ENCODE measurements at regions not wholly inside any gene's neighbourhood (a gene's known extent, or its start where the extent isn't known, plus 50 kb on each side); places are given as distances from the start of the nearest gene placed in this dataset.

GRCh38 chr2:13584020-13584419 lies 867.3 kb downstream of the TRIB2 start:
- ChIA-PET RAD21 (ENCODE audit: unreplicated experiment) (interaction anchor here (1.1 to 1.7 kb wide), 3 partner anchors 24 to 59 kb away, joined by 4 to 5 read pairs (median 4); no protein-coding TSS in a partner anchor), POLR2A (interaction anchor here (0.6 kb wide), 1 partner anchor 71 kb away, joined by 3 read pairs; no protein-coding TSS in a partner anchor), SMC1A (ENCODE audit: uncharacterized antibody, unreplicated experiment) (interaction anchor here (1.2 to 2.3 kb wide), 4 partner anchors 12 to 60 kb away, joined by 3 to 8 read pairs (median 6); no protein-coding TSS in a partner anchor), CTCF (no interaction called here)
- WGBS (ENCODE audit: insufficient coverage, insufficient replicate concordance, low lambda C conversion rate, missing lambda C conversion rate): 32% methylated on average over 2 of the region's 2 CpGs
- intact Hi-C loops (cut with micrococcal nuclease; ENCODE audit: unreplicated experiment) (no loop called here), in situ Hi-C loops (cut with MboI) (no loop called here)
- peak; percentile 66 for FAIRE-seq
- peak; percentile 81 for ATAC-seq
- TF ChIP-seq YY1 (IDR thresholded peaks at IDR 0.05; ENCODE audit: low read depth, low read length) (no peak), RUNX3 (IDR thresholded peaks at IDR 0.05; ENCODE audit: low read length) (peak; percentile 38; the same call in 1 of the 2 replicates)
- Histone ChIP-seq H3K27ac (ENCODE audit: control insufficient read depth, insufficient read depth) (no peak overlapping the region), H3K4me1 (ENCODE audit: control insufficient read depth, insufficient read depth, low read length) (no peaks in the 10 kb centered on the region), H3K27me3 (replicated peaks in 1 of 2; ENCODE audit: control insufficient read depth in 2 of 2, insufficient read depth in 2 of 2, low read length in 1 of 2) (no peaks in the 10 kb centered on the region), H3K9ac (ENCODE audit: control insufficient read depth, insufficient read depth, low read length) (no peak overlapping the region), H3K4me2 (ENCODE audit: control insufficient read depth, insufficient read depth) (no peak overlapping the region), H4K20me1 (ENCODE audit: control insufficient read depth, insufficient read depth) (no peaks in the 10 kb centered on the region), H2AFZ (ENCODE audit: control insufficient read depth, low read depth, low read length) (no peak overlapping the region), H3K4me3 (no peak overlapping the region), H3K36me3 (ENCODE audit: control insufficient read depth in 2 of 2, insufficient read depth in 2 of 2, low read length in 1 of 2) (no peaks in the 10 kb centered on the region), H3K79me2 (ENCODE audit: control insufficient read depth, insufficient read depth, low read length) (no peaks in the 10 kb centered on the region), H3K9me3 (replicated peaks; ENCODE audit: control insufficient read depth, insufficient read depth, low read length) (no peaks in the 10 kb centered on the region; the same call in 1 of the 3 replicates)
- no peak for DNase-seq (ENCODE audit: low read depth, low spot score)
- no TSS peak for BruUV-seq (replicated peaks)

GRCh38 chr2:13585732-13586131 lies 869.0 kb downstream of the TRIB2 start:
- no peak for ATAC-seq
- Histone ChIP-seq H3K4me1 (ENCODE audit: control insufficient read depth, insufficient read depth, low read length) (no peaks in the 10 kb centered on the region), H3K9ac (ENCODE audit: control insufficient read depth, insufficient read depth, low read length) (no peak overlapping the region), H2AFZ (ENCODE audit: control insufficient read depth, low read depth, low read length) (no peak overlapping the region), H3K36me3 (ENCODE audit: control insufficient read depth in 2 of 2, insufficient read depth in 2 of 2, low read length in 1 of 2) (no peaks in the 10 kb centered on the region), H3K27me3 (replicated peaks in 1 of 2; ENCODE audit: control insufficient read depth in 2 of 2, insufficient read depth in 2 of 2, low read length in 1 of 2) (no peaks in the 10 kb centered on the region), H3K4me3 (no peak overlapping the region), H3K27ac (ENCODE audit: control insufficient read depth, insufficient read depth) (no peak overlapping the region), H3K79me2 (ENCODE audit: control insufficient read depth, insufficient read depth, low read length) (no peaks in the 10 kb centered on the region), H3K9me3 (replicated peaks; ENCODE audit: control insufficient read depth, insufficient read depth, low read length) (no peaks in the 10 kb centered on the region; the same call in 1 of the 3 replicates), H3K4me2 (ENCODE audit: control insufficient read depth, insufficient read depth) (no peak overlapping the region), H4K20me1 (ENCODE audit: control insufficient read depth, insufficient read depth) (no peaks in the 10 kb centered on the region)
- intact Hi-C loops (cut with micrococcal nuclease; ENCODE audit: unreplicated experiment) (no loop called here), in situ Hi-C loops (cut with MboI) (no loop called here)
- TF ChIP-seq BCLAF1 (IDR thresholded peaks at IDR 0.05) (no peak), SP1 (IDR thresholded peaks at IDR 0.05; ENCODE audit: low read depth, low read length) (no peak)
- DNase-seq (ENCODE audit: low read depth, low spot score): no peak
- no TSS peak for BruUV-seq (replicated peaks)
- FAIRE-seq: no peak
- CTCF ChIA-PET: no interaction called here
- POLR2A ChIA-PET: no interaction called here
- SMC1A ChIA-PET (ENCODE audit: uncharacterized antibody, unreplicated experiment): interaction anchor here (1.2 to 2.2 kb wide), 3 partner anchors 8 to 14 kb away, joined by 3 to 6 read pairs (median 3); no protein-coding TSS in a partner anchor
- RAD21 ChIA-PET (ENCODE audit: unreplicated experiment): no interaction called here
